ENCODE measurements at regions not wholly inside any gene's neighbourhood (a gene's known extent, or its start where the extent isn't known, plus 50 kb on each side); places are given as distances from the start of the nearest gene placed in this dataset.

- peak; percentile 37 to 56 for ATAC-seq
- DNase-seq: peak; percentile 5
- Mint-ChIP-seq H3K36me3 (ENCODE audit: insufficient read depth) (no peaks in the 10 kb centered on the region), H3K4me3 (no peak overlapping the region), H3K4me1 (ENCODE audit: low read depth) (peaks cover 3% of the 10 kb centered on the region), H3K9me3 (no peaks in the 10 kb centered on the region), H3K27me3 (ENCODE audit: low read depth) (peaks cover 4% of the 10 kb centered on the region)
Measured at GRCh38 chr11:103682318-103683184, 353.9 kb upstream of the DDI1 start.

DNA sequence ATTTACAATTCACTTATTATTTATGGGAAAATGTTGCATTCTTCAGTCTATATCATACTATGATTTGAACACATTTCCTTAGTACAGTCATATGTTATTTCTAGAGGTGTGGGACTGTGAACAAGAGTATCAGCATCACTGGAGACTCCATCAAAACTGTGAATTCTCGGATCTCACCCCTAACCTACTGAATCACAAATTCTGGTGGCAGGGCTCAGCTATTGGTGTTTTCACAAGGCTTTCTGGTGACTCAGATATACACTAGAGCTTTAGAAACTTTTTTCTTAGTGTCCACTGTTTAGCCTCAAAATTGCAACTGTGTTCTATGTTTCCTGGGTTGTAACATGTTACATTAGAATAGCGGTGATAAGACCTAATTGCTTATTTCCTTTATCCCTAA, 352.9 kb upstream of the DDI1 start:
- H3K36me3 Mint-ChIP-seq (ENCODE audit: insufficient read depth): no peaks in the 10 kb centered on the region
- H3K4me1 Mint-ChIP-seq (ENCODE audit: low read depth): peaks cover 3% of the 10 kb centered on the region
- no peak for DNase-seq
- peaks cover 4% of the 10 kb centered on the region for H3K27me3 Mint-ChIP-seq (ENCODE audit: low read depth)
- H3K4me3 Mint-ChIP-seq: no peak overlapping the region
- no peaks in the 10 kb centered on the region for H3K9me3 Mint-ChIP-seq
- no peak for ATAC-seq

- no peak for ATAC-seq
- no peak for DNase-seq
- Mint-ChIP-seq H3K36me3 (ENCODE audit: insufficient read depth) (no peaks in the 10 kb centered on the region), H3K27me3 (ENCODE audit: low read depth) (peaks cover 4% of the 10 kb centered on the region), H3K4me3 (no peak overlapping the region), H3K9me3 (no peaks in the 10 kb centered on the region), H3K4me1 (ENCODE audit: low read depth) (no peaks in the 10 kb centered on the region)
Measured at GRCh38 chr11:103688924-103689323, 347.5 kb upstream of the DDI1 start.

- DNase-seq (no peak), ATAC-seq (no peak)
- Mint-ChIP-seq H3K36me3 (ENCODE audit: insufficient read depth) (no peaks in the 10 kb centered on the region), H3K27me3 (ENCODE audit: low read depth) (no peaks in the 10 kb centered on the region), H3K4me1 (ENCODE audit: low read depth) (no peaks in the 10 kb centered on the region), H3K4me3 (no peak overlapping the region), H3K9me3 (no peaks in the 10 kb centered on the region)
Measured at GRCh38 chr11:103690356-103690755, 346.1 kb upstream of the DDI1 start.

DNA sequence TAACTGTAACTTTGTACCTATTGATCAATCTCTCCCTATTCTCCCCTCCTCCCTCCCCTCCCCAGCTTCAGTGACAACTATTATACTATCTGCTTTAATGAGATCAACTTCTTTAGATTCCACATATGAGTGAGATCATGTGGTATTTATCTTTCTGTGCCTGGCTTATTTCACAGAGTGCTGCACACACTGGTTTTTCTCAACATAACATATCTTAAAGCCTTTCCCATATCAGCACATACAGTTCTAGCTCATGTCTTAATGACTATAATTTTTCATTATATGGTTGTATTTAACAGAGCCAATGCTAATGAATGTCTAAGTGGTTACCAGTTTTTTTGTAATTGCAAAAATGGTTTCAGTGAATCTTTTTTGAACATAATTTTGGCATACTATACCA, 340.3 kb upstream of the DDI1 start:
- no peaks in the 10 kb centered on the region for H3K4me1 Mint-ChIP-seq (ENCODE audit: low read depth)
- H3K9me3 Mint-ChIP-seq: peaks cover 5% of the 10 kb centered on the region
- H3K4me3 Mint-ChIP-seq: no peak overlapping the region
- no peaks in the 10 kb centered on the region for H3K36me3 Mint-ChIP-seq (ENCODE audit: insufficient read depth)
- no peak for ATAC-seq
- no peaks in the 10 kb centered on the region for H3K27me3 Mint-ChIP-seq (ENCODE audit: low read depth)
- no peak for DNase-seq

DNA sequence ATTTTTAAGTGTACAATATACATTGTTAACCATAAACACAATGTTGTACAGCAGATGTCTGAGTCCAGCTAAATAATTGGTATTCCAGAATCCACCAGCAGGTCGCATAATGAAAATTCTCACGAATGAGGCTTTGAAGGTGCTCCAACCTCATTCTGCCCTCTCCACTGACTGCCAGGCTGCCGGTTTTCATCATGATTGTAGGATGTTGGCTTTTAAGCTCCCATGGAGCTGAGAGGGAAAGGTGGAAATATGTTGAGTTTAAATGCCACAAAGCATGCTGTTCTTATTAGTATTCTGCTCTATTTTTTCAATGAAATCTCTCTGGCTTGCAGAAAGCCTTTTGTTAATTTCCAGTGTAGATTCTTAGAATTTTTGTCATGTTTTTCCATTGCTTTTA, 337.2 kb upstream of the DDI1 start:
- ATAC-seq (no peak), DNase-seq (no peak)
- Mint-ChIP-seq H3K36me3 (ENCODE audit: insufficient read depth) (no peaks in the 10 kb centered on the region), H3K4me3 (no peak overlapping the region), H3K4me1 (ENCODE audit: low read depth) (no peaks in the 10 kb centered on the region), H3K27me3 (ENCODE audit: low read depth) (no peaks in the 10 kb centered on the region), H3K9me3 (peaks cover 5% of the 10 kb centered on the region)

- no peak for ATAC-seq
- no peaks in the 10 kb centered on the region for H3K4me1 Mint-ChIP-seq (ENCODE audit: low read depth)
- H3K36me3 Mint-ChIP-seq (ENCODE audit: insufficient read depth): no peaks in the 10 kb centered on the region
- H3K4me3 Mint-ChIP-seq: no peak overlapping the region
- H3K27me3 Mint-ChIP-seq (ENCODE audit: low read depth): no peaks in the 10 kb centered on the region
- no peak for DNase-seq
- peaks cover 5% of the 10 kb centered on the region for H3K9me3 Mint-ChIP-seq
Measured at GRCh38 chr11:103699656-103700055, 336.8 kb upstream of the DDI1 start.

- H3K4me3 Mint-ChIP-seq: no peak overlapping the region
- no peaks in the 10 kb centered on the region for H3K4me1 Mint-ChIP-seq (ENCODE audit: low read depth)
- H3K36me3 Mint-ChIP-seq (ENCODE audit: insufficient read depth): no peaks in the 10 kb centered on the region
- no peaks in the 10 kb centered on the region for H3K27me3 Mint-ChIP-seq (ENCODE audit: low read depth)
- no peak for ATAC-seq
- DNase-seq: no peak
- peaks cover 5% of the 10 kb centered on the region for H3K9me3 Mint-ChIP-seq
Measured at GRCh38 chr11:103700622-103701021, 335.8 kb upstream of the DDI1 start.

GRCh38 chr11:103703437-103703836, 333.0 kb upstream of the DDI1 start:
- Mint-ChIP-seq H3K27me3 (ENCODE audit: low read depth) (no peaks in the 10 kb centered on the region), H3K4me1 (ENCODE audit: low read depth) (no peaks in the 10 kb centered on the region), H3K4me3 (no peak overlapping the region), H3K9me3 (peaks cover 1% of the 10 kb centered on the region), H3K36me3 (ENCODE audit: insufficient read depth) (no peaks in the 10 kb centered on the region)
- ATAC-seq (no peak), DNase-seq (no peak)

DNA sequence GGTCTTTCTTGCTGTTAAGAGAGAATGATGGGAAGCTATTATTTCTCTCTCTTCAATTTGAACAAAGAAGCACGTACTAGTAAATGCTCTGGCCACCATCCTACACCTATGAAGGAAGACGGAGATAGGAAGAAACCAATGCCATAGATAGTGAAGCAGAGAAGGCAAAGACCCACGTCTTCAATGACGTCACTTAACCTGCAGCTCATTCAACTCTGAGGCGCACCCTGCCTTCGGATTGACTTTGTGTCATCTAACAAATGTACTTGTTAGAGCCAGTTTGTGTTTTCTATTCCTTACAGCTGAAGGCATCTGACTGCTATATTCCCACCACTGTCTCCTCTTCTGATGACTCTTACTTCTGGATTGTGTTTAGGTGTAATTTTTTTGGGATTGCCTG, 332.5 kb upstream of the DDI1 start:
- H3K9me3 Mint-ChIP-seq: peaks cover 5% of the 10 kb centered on the region
- no peaks in the 10 kb centered on the region for H3K27me3 Mint-ChIP-seq (ENCODE audit: low read depth)
- no peaks in the 10 kb centered on the region for H3K36me3 Mint-ChIP-seq (ENCODE audit: insufficient read depth)
- H3K4me3 Mint-ChIP-seq: no peak overlapping the region
- H3K4me1 Mint-ChIP-seq (ENCODE audit: low read depth): no peaks in the 10 kb centered on the region
- DNase-seq (no peak), ATAC-seq (no peak)

DNA sequence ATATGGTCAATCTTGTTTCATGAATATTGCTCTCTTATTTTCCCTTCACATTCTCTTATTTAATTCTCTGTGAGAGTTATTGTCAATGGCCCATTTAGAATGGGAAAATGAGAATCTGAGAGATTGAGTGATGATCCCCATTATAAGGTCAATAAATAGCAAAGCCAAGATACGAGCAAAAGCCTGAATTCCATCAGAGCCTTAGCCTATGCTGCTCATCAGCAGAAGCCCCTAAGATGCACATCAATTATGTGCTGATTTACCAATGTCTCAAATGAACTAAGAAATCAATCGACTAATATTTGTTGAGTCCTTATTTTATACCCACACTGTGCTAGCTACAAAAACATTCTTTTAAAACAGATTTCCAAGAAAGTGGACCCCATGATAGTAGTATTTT, 330.8 kb upstream of the DDI1 start:
- ATAC-seq (no peak), DNase-seq (no peak)
- Mint-ChIP-seq H3K4me3 (no peak overlapping the region), H3K4me1 (ENCODE audit: low read depth) (no peaks in the 10 kb centered on the region), H3K36me3 (ENCODE audit: insufficient read depth) (no peaks in the 10 kb centered on the region), H3K9me3 (peaks cover 5% of the 10 kb centered on the region), H3K27me3 (ENCODE audit: low read depth) (no peaks in the 10 kb centered on the region)

DNA sequence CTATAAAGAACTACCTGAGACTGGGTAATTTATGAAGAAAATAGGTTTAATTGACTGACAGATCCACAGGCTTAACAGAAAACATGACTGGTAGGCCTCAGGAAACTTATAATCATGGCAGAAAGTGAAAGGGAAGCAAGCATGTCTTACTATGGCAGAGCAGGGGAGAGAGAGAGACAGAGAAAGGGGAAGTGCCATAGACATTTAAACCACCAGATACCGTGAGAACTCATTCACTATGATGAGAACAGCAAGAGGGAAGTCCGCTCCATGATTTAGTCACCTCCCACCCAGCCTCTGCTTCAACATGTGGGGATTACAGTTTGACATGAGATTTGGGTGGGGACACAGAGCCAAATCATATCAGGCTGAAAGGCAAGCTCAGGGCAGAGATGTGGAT, 327.1 kb upstream of the DDI1 start:
- Mint-ChIP-seq H3K4me1 (ENCODE audit: low read depth) (no peaks in the 10 kb centered on the region), H3K36me3 (ENCODE audit: insufficient read depth) (no peaks in the 10 kb centered on the region), H3K9me3 (peaks cover 5% of the 10 kb centered on the region), H3K4me3 (no peak overlapping the region), H3K27me3 (ENCODE audit: low read depth) (no peaks in the 10 kb centered on the region)
- ATAC-seq: no peak
- DNase-seq: no peak

- no peaks in the 10 kb centered on the region for H3K9me3 Mint-ChIP-seq
- no peak for ATAC-seq
- no peaks in the 10 kb centered on the region for H3K27me3 Mint-ChIP-seq (ENCODE audit: low read depth)
- H3K36me3 Mint-ChIP-seq (ENCODE audit: insufficient read depth): no peaks in the 10 kb centered on the region
- no peak for DNase-seq
- H3K4me3 Mint-ChIP-seq: no peak overlapping the region
- H3K4me1 Mint-ChIP-seq (ENCODE audit: low read depth): no peaks in the 10 kb centered on the region
Measured at GRCh38 chr11:103714246-103714645, 322.2 kb upstream of the DDI1 start.

GRCh38 chr11:103716363-103716762, 320.1 kb upstream of the DDI1 start:
- no peaks in the 10 kb centered on the region for H3K4me1 Mint-ChIP-seq (ENCODE audit: low read depth)
- no peaks in the 10 kb centered on the region for H3K36me3 Mint-ChIP-seq (ENCODE audit: insufficient read depth)
- ATAC-seq (no peak), DNase-seq (no peak)
- no peak overlapping the region for H3K4me3 Mint-ChIP-seq
- no peaks in the 10 kb centered on the region for H3K9me3 Mint-ChIP-seq
- H3K27me3 Mint-ChIP-seq (ENCODE audit: low read depth): no peaks in the 10 kb centered on the region

- DNase-seq: no peak
- no peak for ATAC-seq
- Mint-ChIP-seq H3K4me1 (ENCODE audit: low read depth) (no peaks in the 10 kb centered on the region), H3K27me3 (ENCODE audit: low read depth) (no peaks in the 10 kb centered on the region), H3K4me3 (no peak overlapping the region), H3K36me3 (ENCODE audit: insufficient read depth) (no peaks in the 10 kb centered on the region), H3K9me3 (peaks cover 23% of the 10 kb centered on the region)
Measured at GRCh38 chr11:103727262-103727661, 309.2 kb upstream of the DDI1 start.

Data from activated T-cell treated with anti-CD3 and anti-CD28 coated beads, Interleukin-2, amount 50 U/mL, for 4 hours (primary cell).